RWPE2 (cell line): ENCODE measurements at regions not wholly inside any gene's neighbourhood (a gene's known extent, or its start where the extent isn't known, plus 50 kb on each side); places are given as distances from the start of the nearest gene placed in this dataset.

Experiments used
- ATAC-seq: fragments of 200-7000 bp; cut with Tn5 transposase; 3 replicates; pipeline ENCODE4 v1.9.1; 2021; ENCODE audit warnings: low read depth
- DNase-seq: peaks from one replicate; pipeline ENCODE4 v3.0.0-alpha.2; 2020; ENCODE audit warnings: low spot score
- H3K27ac ChIP-seq: fragments of 450-650 bp; 2 replicates; pipeline ENCODE4 v1.5.1; 2017; ENCODE audit warnings: mild to moderate bottlenecking; ENCODE audit not compliant: poor library complexity, severe bottlenecking
- H3K27me3 ChIP-seq: fragments of 250-450 bp; sonication (Bioruptor Pico); 2 replicates; pipeline ENCODE4 v1.5.1; 2021; ENCODE audit warnings: mild to moderate bottlenecking, moderate library complexity; ENCODE audit not compliant: insufficient read depth, poor library complexity, severe bottlenecking
- H3K36me3 ChIP-seq: fragments of 250-450 bp; sonication (Bioruptor Pico); 2 replicates; pipeline ENCODE4 v1.5.1; 2020; ENCODE audit warnings: low read depth, mild to moderate bottlenecking, moderate library complexity
- H3K4me1 ChIP-seq: fragments of 250-450 bp; sonication (Bioruptor Pico); 2 replicates; pipeline ENCODE4 v1.5.1; 2021; ENCODE audit warnings: mild to moderate bottlenecking, moderate library complexity; ENCODE audit not compliant: insufficient read depth, poor library complexity, severe bottlenecking
- H3K4me3 ChIP-seq: fragments of 250-450 bp; sonication (Bioruptor Pico); 2 replicates; pipeline ENCODE4 v1.5.1; 2021; ENCODE audit warnings: mild to moderate bottlenecking, moderate library complexity; ENCODE audit not compliant: severe bottlenecking
- H3K9me3 ChIP-seq: fragments of 250-450 bp; sonication (Bioruptor Pico); 2 replicates; pipeline ENCODE4 v1.5.1; 2021; ENCODE audit warnings: mild to moderate bottlenecking, moderate library complexity; ENCODE audit not compliant: severe bottlenecking
- TF ChIP-seq, protein P1 (sequence below): fragments of 450-650 bp; IDR thresholded peaks from one replicate; pipeline ENCODE4 v1.5.1; 2017; ENCODE audit warnings: mild to moderate bottlenecking, moderate library complexity; ENCODE audit not compliant: poor library complexity, severe bottlenecking

- peak; percentile 53; the same call in 2 of the 3 replicates for ATAC-seq
- TF ChIP-seq, protein P1, sequence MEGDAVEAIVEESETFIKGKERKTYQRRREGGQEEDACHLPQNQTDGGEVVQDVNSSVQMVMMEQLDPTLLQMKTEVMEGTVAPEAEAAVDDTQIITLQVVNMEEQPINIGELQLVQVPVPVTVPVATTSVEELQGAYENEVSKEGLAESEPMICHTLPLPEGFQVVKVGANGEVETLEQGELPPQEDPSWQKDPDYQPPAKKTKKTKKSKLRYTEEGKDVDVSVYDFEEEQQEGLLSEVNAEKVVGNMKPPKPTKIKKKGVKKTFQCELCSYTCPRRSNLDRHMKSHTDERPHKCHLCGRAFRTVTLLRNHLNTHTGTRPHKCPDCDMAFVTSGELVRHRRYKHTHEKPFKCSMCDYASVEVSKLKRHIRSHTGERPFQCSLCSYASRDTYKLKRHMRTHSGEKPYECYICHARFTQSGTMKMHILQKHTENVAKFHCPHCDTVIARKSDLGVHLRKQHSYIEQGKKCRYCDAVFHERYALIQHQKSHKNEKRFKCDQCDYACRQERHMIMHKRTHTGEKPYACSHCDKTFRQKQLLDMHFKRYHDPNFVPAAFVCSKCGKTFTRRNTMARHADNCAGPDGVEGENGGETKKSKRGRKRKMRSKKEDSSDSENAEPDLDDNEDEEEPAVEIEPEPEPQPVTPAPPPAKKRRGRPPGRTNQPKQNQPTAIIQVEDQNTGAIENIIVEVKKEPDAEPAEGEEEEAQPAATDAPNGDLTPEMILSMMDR, result no peak
- Histone ChIP-seq H3K27me3 (no peaks in the 10 kb centered on the region), H3K9me3 (no peaks in the 10 kb centered on the region), H3K27ac (no peak overlapping the region), H3K4me1 (no peaks in the 10 kb centered on the region), H3K36me3 (no peaks in the 10 kb centered on the region), H3K4me3 (no peak overlapping the region)
- no peak for DNase-seq
Measured at GRCh38 chr4:140233791-140234696, 80.1 kb upstream of the MAML3 start.

GRCh38 chr4:140229881-140230280 is 75.9 kb upstream of the MAML3 start:
- Histone ChIP-seq H3K4me1 (no peaks in the 10 kb centered on the region), H3K27ac (no peak overlapping the region), H3K27me3 (no peaks in the 10 kb centered on the region), H3K4me3 (no peak overlapping the region), H3K9me3 (no peaks in the 10 kb centered on the region), H3K36me3 (no peaks in the 10 kb centered on the region)
- no peak for ATAC-seq
- DNase-seq, result no peak
- TF ChIP-seq, protein P1, result no peak

DNA sequence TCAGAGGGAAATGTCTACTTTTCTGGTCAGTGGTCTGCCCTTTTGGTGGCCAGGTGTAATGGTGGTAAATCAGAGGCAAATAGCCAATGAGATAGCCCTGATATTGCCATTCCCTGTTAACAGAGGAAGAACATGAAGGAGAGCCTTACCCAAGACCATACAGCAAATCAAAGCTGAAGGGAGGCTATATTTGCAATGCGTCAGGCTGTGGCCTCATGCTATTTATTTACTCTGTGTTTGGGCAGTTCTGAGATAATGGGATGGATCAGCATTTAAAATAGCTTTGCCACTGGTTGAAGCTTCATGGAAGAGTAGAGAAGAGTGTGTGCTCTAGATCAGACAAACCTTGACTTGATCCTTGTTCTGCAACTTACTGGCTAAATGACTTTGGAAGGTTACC is 73.3 kb upstream of the MAML3 start:
- DNase-seq (no peak), ATAC-seq (no peak)
- Histone ChIP-seq H3K4me1 (peaks cover 2% of the 10 kb centered on the region), H3K27ac (no peak overlapping the region), H3K9me3 (no peaks in the 10 kb centered on the region), H3K27me3 (no peaks in the 10 kb centered on the region), H3K36me3 (no peaks in the 10 kb centered on the region), H3K4me3 (no peak overlapping the region)
- TF ChIP-seq, protein P1, result no peak

- H3K4me1 ChIP-seq, result peaks cover 3% of the 10 kb centered on the region
- no peak overlapping the region for H3K27ac ChIP-seq
- ATAC-seq, result no peak
- TF ChIP-seq, protein P1, result no peak
- no peak for DNase-seq
- no peaks in the 10 kb centered on the region for H3K36me3 ChIP-seq
- H3K9me3 ChIP-seq, result no peaks in the 10 kb centered on the region
- no peak overlapping the region for H3K4me3 ChIP-seq
- H3K27me3 ChIP-seq, result no peaks in the 10 kb centered on the region
Measured at GRCh38 chr4:140223056-140223810, 69.2 kb upstream of the MAML3 start.
